Ishikawa (cell line): ENCODE measurements at regions not wholly inside any gene's neighbourhood (a gene's known extent, or its start where the extent isn't known, plus 50 kb on each side); places are given as distances from the start of the nearest gene placed in this dataset.

Experiments
- CEBPB ChIP-seq: IDR thresholded peaks from 2 replicates; pipeline ENCODE4 v1.6.1; 2012
- CREB1 ChIP-seq: IDR thresholded peaks from 2 replicates; pipeline ENCODE4 v1.6.1; 2012; ENCODE audit warnings: low read depth
- EP300 ChIP-seq: IDR thresholded peaks from 2 replicates; pipeline ENCODE4 v1.6.1; 2012; ENCODE audit warnings: borderline replicate concordance
- RAD21 ChIP-seq: IDR thresholded peaks from 2 replicates; pipeline ENCODE4 v1.6.1; 2012; ENCODE audit warnings: low read depth
- TAF1 ChIP-seq: IDR thresholded peaks from 2 replicates; pipeline ENCODE4 v1.6.1; 2012; ENCODE audit warnings: low read depth, mild to moderate bottlenecking
- TCF12 ChIP-seq: IDR thresholded peaks from 2 replicates; pipeline ENCODE4 v1.6.1; 2012; ENCODE audit warnings: low read depth
- TEAD4 ChIP-seq: IDR thresholded peaks from 2 replicates; pipeline ENCODE4 v1.6.1; 2012
- YY1 ChIP-seq: IDR thresholded peaks from 2 replicates; pipeline ENCODE4 v1.6.1; 2012; ENCODE audit warnings: low read depth
- TF ChIP-seq, protein P1 (sequence below): IDR thresholded peaks from 2 replicates; pipeline ENCODE4 v1.6.1; 2012
- TF ChIP-seq, protein P2 (sequence below): IDR thresholded peaks from 2 replicates; pipeline ENCODE4 v1.6.1; 2012; ENCODE audit warnings: low read depth, mild to moderate bottlenecking
- TF ChIP-seq, protein P3 (sequence below): IDR thresholded peaks from 2 replicates; pipeline ENCODE4 v1.6.1; 2012

DNA sequence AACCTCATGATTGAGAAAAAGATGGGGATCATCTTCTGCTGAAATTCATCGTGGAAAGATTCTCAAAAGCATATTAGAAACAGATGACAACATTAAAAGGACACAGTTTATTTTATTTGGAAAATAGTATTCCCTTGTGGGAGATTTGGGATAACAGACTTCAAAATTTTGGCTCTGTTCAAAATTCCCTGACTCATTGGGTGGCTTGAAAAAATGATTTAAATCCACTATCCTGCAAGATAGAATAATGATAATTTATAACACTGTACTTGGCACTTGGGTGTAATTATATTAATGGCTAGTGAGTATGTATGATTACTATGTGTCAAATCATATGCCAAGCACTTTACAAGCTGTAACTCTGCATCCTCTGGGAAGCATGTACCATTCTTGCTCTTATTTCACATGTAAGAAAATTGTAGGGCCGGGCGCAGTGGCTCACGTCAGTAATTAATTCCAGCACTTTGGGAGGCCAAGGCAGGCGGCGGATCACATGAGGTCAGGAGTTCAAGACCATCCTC, 128.8 kb downstream of the LMNTD1 start:
- TF ChIP-seq RAD21 (no peak), YY1 (no peak), CEBPB (no peak), TEAD4 (no peak), TAF1 (no peak), EP300 (no peak), CREB1 (no peak), TCF12 (no peak)
- TF ChIP-seq, protein P1, sequence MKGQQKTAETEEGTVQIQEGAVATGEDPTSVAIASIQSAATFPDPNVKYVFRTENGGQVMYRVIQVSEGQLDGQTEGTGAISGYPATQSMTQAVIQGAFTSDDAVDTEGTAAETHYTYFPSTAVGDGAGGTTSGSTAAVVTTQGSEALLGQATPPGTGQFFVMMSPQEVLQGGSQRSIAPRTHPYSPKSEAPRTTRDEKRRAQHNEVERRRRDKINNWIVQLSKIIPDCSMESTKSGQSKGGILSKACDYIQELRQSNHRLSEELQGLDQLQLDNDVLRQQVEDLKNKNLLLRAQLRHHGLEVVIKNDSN = no peak
- TF ChIP-seq, protein P2, sequence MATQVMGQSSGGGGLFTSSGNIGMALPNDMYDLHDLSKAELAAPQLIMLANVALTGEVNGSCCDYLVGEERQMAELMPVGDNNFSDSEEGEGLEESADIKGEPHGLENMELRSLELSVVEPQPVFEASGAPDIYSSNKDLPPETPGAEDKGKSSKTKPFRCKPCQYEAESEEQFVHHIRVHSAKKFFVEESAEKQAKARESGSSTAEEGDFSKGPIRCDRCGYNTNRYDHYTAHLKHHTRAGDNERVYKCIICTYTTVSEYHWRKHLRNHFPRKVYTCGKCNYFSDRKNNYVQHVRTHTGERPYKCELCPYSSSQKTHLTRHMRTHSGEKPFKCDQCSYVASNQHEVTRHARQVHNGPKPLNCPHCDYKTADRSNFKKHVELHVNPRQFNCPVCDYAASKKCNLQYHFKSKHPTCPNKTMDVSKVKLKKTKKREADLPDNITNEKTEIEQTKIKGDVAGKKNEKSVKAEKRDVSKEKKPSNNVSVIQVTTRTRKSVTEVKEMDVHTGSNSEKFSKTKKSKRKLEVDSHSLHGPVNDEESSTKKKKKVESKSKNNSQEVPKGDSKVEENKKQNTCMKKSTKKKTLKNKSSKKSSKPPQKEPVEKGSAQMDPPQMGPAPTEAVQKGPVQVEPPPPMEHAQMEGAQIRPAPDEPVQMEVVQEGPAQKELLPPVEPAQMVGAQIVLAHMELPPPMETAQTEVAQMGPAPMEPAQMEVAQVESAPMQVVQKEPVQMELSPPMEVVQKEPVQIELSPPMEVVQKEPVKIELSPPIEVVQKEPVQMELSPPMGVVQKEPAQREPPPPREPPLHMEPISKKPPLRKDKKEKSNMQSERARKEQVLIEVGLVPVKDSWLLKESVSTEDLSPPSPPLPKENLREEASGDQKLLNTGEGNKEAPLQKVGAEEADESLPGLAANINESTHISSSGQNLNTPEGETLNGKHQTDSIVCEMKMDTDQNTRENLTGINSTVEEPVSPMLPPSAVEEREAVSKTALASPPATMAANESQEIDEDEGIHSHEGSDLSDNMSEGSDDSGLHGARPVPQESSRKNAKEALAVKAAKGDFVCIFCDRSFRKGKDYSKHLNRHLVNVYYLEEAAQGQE = no peak
- TF ChIP-seq, protein P3, sequence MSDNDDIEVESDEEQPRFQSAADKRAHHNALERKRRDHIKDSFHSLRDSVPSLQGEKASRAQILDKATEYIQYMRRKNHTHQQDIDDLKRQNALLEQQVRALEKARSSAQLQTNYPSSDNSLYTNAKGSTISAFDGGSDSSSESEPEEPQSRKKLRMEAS = no peak
